ENCODE measurements at regions not wholly inside any gene's neighbourhood (a gene's known extent, or its start where the extent isn't known, plus 50 kb on each side); places are given as distances from the start of the nearest gene placed in this dataset.

DNA sequence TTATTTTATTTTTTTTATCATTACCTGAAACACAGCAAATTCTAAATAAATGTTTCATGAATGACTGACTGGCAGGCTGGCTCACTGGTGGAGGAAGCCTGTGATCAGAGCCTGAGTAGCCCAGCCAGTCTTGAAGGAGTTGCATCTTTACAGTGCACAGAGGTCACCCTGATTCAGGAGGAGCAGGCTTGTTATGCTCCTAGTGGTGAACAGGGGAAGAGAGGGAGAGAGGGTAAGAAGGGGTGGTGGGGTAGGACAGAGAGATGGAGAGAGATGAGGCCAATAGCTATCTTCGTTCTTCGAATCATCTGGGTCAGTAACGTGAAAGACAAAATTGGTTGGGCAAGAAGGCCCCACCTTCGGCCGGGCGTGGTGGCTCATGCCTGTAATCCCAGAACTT, 202.6 kb upstream of the MCTP2 start:
- TF ChIP-seq POLR2A (IDR thresholded peaks at IDR 0.05; ENCODE audit: low read depth, low read length) = no peak
- no peak for TF ChIP-seq TAF1 (IDR thresholded peaks at IDR 0.05; ENCODE audit: borderline replicate concordance, low read depth, low read length)
